ENCODE measurements at regions not wholly inside any gene's neighbourhood (a gene's known extent, or its start where the extent isn't known, plus 50 kb on each side); places are given as distances from the start of the nearest gene placed in this dataset.
A peak's percentile ranks its signal among the peaks of the same experiment; 100 is the strongest.

GRCh38 chr9:99365233-99365980 is 143.3 kb downstream of the SEC61B start:
- TF ChIP-seq CTCF (IDR thresholded peaks at IDR 0.05), result no peak
- Histone ChIP-seq H3K4me3 (no peak overlapping the region), H3K27ac (no peak overlapping the region), H3K4me1 (peaks cover 0 to 5% of the 10 kb centered on the region in 2 donors), H3K36me3 (no peaks in the 10 kb centered on the region), H3K9me3 (no peaks in the 10 kb centered on the region), H3K27me3 (peaks cover 0 to 51% of the 10 kb centered on the region in 2 donors)
- ATAC-seq (no peak), DNase-seq (no peak)
- intact Hi-C loops (cut with DNase I), result no loop called here

- peaks cover 0 to 43% of the 10 kb centered on the region in 2 donors for H3K27me3 ChIP-seq
- no peak for ATAC-seq
- no peak overlapping the region for H3K4me3 ChIP-seq
- no peaks in the 10 kb centered on the region for H3K9me3 ChIP-seq
- intact Hi-C loops (cut with DNase I), result no loop called here
- no peak for TF ChIP-seq CTCF (IDR thresholded peaks at IDR 0.05)
- H3K27ac ChIP-seq, result no peak overlapping the region
- H3K36me3 ChIP-seq, result no peaks in the 10 kb centered on the region
- H3K4me1 ChIP-seq, result peaks cover 0 to 5% of the 10 kb centered on the region in 2 donors
- no peak for DNase-seq
Observed at GRCh38 chr9:99366183-99366582, 144.1 kb downstream of the SEC61B start.

GRCh38 chr9:99366621-99367020 is 144.5 kb downstream of the SEC61B start:
- Histone ChIP-seq H3K9me3 (no peaks in the 10 kb centered on the region), H3K27ac (no peak overlapping the region), H3K27me3 (peaks cover 0 to 39% of the 10 kb centered on the region in 2 donors), H3K4me1 (peaks cover 0 to 5% of the 10 kb centered on the region in 2 donors), H3K4me3 (no peak overlapping the region), H3K36me3 (no peaks in the 10 kb centered on the region)
- no peak for TF ChIP-seq CTCF (IDR thresholded peaks at IDR 0.05)
- DNase-seq (no peak), ATAC-seq (no peak)
- intact Hi-C loops (cut with DNase I), result no loop called here

GRCh38 chr9:99368341-99369326 is 146.6 kb downstream of the SEC61B start:
- H3K4me1 ChIP-seq, result peaks cover 0 to 5% of the 10 kb centered on the region in 2 donors
- peak overlapping the region; percentile 41 to 57 for H3K27ac ChIP-seq
- H3K4me3 ChIP-seq, result peak overlapping the region; percentile 9 to 16
- intact Hi-C loops (cut with DNase I), result no loop called here
- no peaks in the 10 kb centered on the region for H3K36me3 ChIP-seq
- ATAC-seq (peak; percentile 79), DNase-seq (peak in 2 of 4 donors; percentile 50 to 56)
- no peak for TF ChIP-seq CTCF (IDR thresholded peaks at IDR 0.05)
- peaks cover 0 to 25% of the 10 kb centered on the region in 2 donors for H3K27me3 ChIP-seq
- no peaks in the 10 kb centered on the region for H3K9me3 ChIP-seq

- intact Hi-C loops (cut with DNase I), result no loop called here
- ATAC-seq (no peak), DNase-seq (no peak)
- TF ChIP-seq CTCF (IDR thresholded peaks at IDR 0.05), result no peak
- no peaks in the 10 kb centered on the region for H3K9me3 ChIP-seq
- H3K4me3 ChIP-seq, result no peak overlapping the region
- no peaks in the 10 kb centered on the region for H3K36me3 ChIP-seq
- H3K4me1 ChIP-seq, result peaks cover 0 to 5% of the 10 kb centered on the region in 2 donors
- peaks cover 0 to 25% of the 10 kb centered on the region in 2 donors for H3K27me3 ChIP-seq
- H3K27ac ChIP-seq, result no peak overlapping the region
Observed at GRCh38 chr9:99369327-99369722, 147.2 kb downstream of the SEC61B start.

Data from left lung (tissue), 4 donors.